DOHH2 (cell line): ENCODE measurements at regions not wholly inside any gene's neighbourhood (a gene's known extent, or its start where the extent isn't known, plus 50 kb on each side); places are given as distances from the start of the nearest gene placed in this dataset.

ENCODE experiments used
- H3F3A ChIP-seq: fragments of 200-600 bp; sonication (generic), shearing (Covaris generic); 2 replicates; pipeline ENCODE4 v1.6.0; 2016; ENCODE audit warnings: antibody characterized with exemption, mild to moderate bottlenecking; ENCODE audit not compliant: control insufficient read depth, insufficient read depth
- H3K27ac ChIP-seq: fragments of 200-600 bp; sonication (generic); 2 replicates; pipeline ENCODE4 v1.5.1; 2014; ENCODE audit warnings: low read depth, mild to moderate bottlenecking, low read length, moderate library complexity
- H3K27me3 ChIP-seq: fragments of 200-600 bp; sonication (generic); 2 replicates; pipeline ENCODE4 v1.6.1; 2014; ENCODE audit warnings: mild to moderate bottlenecking, low read length, mixed read lengths; ENCODE audit not compliant: control insufficient read depth
- H3K36me3 ChIP-seq: fragments of 200-600 bp; sonication (generic); 2 replicates; pipeline ENCODE4 v1.6.1; 2014; ENCODE audit warnings: mild to moderate bottlenecking, low read length, moderate library complexity, mixed read lengths; ENCODE audit not compliant: control insufficient read depth
- H3K4me1 ChIP-seq: fragments of 200-600 bp; sonication (generic); 2 replicates; pipeline ENCODE4 v1.6.1; 2014; ENCODE audit warnings: mild to moderate bottlenecking, low read length, mixed read lengths; ENCODE audit not compliant: control insufficient read depth
- H3K4me2 ChIP-seq: fragments of 200-600 bp; sonication (generic); 2 replicates; pipeline ENCODE4 v1.6.0; 2014; ENCODE audit warnings: mild to moderate bottlenecking, low read length, moderate library complexity
- H3K4me3 ChIP-seq: fragments of 200-600 bp; sonication (generic); 2 replicates; pipeline ENCODE4 v1.5.1; 2014; ENCODE audit warnings: mild to moderate bottlenecking, low read length, mixed read lengths
- H3K79me2 ChIP-seq: fragments of 200-600 bp; sonication (generic); 2 replicates; pipeline ENCODE4 v1.6.1; 2014; ENCODE audit warnings: mild to moderate bottlenecking, low read length, mixed read lengths; ENCODE audit not compliant: control insufficient read depth
- H3K9me2 ChIP-seq: fragments of 200-600 bp; sonication (generic); replicated peaks from 2 replicates; pipeline ENCODE4 v1.6.1; 2014; ENCODE audit warnings: mild to moderate bottlenecking, low read length, mixed read lengths; ENCODE audit not compliant: control insufficient read depth
- H3K9me3 ChIP-seq: fragments of 200-600 bp; sonication (generic); 2 replicates; pipeline ENCODE4 v1.6.1; 2014; ENCODE audit warnings: antibody characterized with exemption, low read length, mixed read lengths; ENCODE audit not compliant: control insufficient read depth, insufficient read depth
- H4K20me1 ChIP-seq: fragments of 200-600 bp; sonication (generic); 2 replicates; pipeline ENCODE4 v1.6.0; 2014; ENCODE audit warnings: low read depth, mild to moderate bottlenecking, antibody characterized with exemption, low read length, moderate library complexity; ENCODE audit not compliant: control insufficient read depth, insufficient read depth
- CTCF ChIP-seq: fragments of 200-600 bp; sonication (generic); IDR thresholded peaks from one replicate; pipeline ENCODE4 v1.5.1; 2014; ENCODE audit warnings: antibody characterized with exemption, mild to moderate bottlenecking, low read depth, low read length; ENCODE audit not compliant: poor library complexity, severe bottlenecking
- EZH2phosphoT487 ChIP-seq: fragments of 200-600 bp; sonication (generic); IDR thresholded peaks from 2 replicates; pipeline ENCODE4 v1.6.1; 2017; ENCODE audit warnings: borderline replicate concordance, mild to moderate bottlenecking, antibody characterized with exemption, low read length, moderate library complexity, mixed read lengths

DNA sequence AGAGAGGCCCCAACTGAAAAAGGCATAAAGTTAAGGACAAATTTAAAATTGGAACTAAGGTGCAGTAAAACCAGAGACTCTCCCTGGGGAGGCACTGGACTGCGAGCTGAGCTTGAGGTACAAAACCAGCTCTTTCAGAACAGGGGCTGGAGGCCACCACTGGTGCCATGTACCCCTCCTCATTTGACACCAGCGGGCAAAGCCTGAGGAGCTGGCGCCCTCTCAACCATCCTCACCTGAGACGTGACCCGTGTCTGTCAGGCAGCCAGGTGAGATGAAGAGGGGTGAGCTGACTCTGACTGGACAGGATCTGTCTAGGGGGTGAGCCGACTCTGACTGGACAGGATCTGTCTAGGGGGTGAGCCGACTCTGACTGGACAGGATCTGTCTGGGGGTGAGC, 68.5 kb downstream of the TMEM18 start:
- no peaks in the 10 kb centered on the region for H3K4me1 ChIP-seq
- no peaks in the 10 kb centered on the region for H3K9me2 ChIP-seq
- H3K36me3 ChIP-seq, result no peaks in the 10 kb centered on the region

DNA sequence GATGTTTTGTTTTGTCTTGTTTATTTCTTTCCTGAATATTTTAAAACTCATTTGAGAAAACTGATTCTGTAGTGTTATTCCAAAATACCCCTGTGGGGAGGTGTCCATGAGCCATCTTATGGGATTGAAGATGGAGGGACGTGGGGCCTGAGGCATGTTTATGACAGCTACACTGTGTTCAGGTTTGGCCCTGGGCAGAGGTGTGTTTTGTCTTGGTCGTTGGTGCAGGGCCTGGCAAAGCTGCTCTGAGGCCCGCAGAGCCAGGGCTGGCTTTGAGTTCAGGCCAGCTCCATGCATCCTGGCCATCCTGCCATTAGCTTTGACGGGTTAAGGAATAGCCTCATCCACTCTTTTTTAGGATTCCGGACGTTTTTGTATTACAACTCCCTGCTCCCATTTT, 68.9 kb downstream of the TMEM18 start:
- Histone ChIP-seq H3K4me2 (no peak overlapping the region), H3F3A (no peaks in the 10 kb centered on the region), H3K36me3 (no peaks in the 10 kb centered on the region), H3K4me1 (no peaks in the 10 kb centered on the region), H4K20me1 (no peaks in the 10 kb centered on the region), H3K27me3 (no peaks in the 10 kb centered on the region), H3K27ac (no peak overlapping the region), H3K9me2 (no peaks in the 10 kb centered on the region), H3K4me3 (no peak overlapping the region), H3K9me3 (peaks cover 7% of the 10 kb centered on the region; the same call in 1 of the 2 replicates), H3K79me2 (no peaks in the 10 kb centered on the region)
- TF ChIP-seq CTCF, result no peak
- TF ChIP-seq EZH2phosphoT487, result no peak

More for the DNA sequence above, 68.5 kb downstream of the TMEM18 start:
- Histone ChIP-seq H3K9me3 (peaks cover 7% of the 10 kb centered on the region; the same call in 1 of the 2 replicates), H3F3A (no peaks in the 10 kb centered on the region), H4K20me1 (no peaks in the 10 kb centered on the region), H3K4me2 (no peak overlapping the region), H3K27ac (no peak overlapping the region), H3K4me3 (no peak overlapping the region), H3K79me2 (no peaks in the 10 kb centered on the region), H3K27me3 (no peaks in the 10 kb centered on the region)
- no peak for TF ChIP-seq EZH2phosphoT487
- no peak for TF ChIP-seq CTCF

DNA sequence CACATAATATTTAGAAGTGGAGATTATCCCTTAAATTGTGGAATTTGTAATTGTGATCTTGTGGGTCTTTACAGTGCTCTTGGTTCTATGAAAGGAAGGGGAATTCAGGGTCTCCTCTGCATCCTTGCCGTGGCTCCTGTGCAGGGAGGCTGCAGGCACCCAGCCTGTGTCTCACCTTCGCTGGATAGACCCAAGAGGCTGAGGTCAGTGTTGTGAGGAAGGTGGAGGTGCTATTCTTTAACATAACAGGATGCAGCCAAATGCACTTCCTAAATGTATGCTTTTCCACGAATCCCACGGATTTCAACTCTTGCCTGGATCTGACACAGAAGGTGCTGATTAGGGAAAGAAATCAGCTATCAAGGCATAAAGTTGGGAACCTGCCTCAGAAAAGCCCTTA, 69.5 kb downstream of the TMEM18 start:
- no peak for TF ChIP-seq CTCF
- TF ChIP-seq EZH2phosphoT487, result no peak
- peaks cover 7% of the 10 kb centered on the region; the same call in 1 of the 2 replicates for H3K9me3 ChIP-seq
- H3K9me2 ChIP-seq, result no peaks in the 10 kb centered on the region
- H3K4me3 ChIP-seq, result no peak overlapping the region
- H3F3A ChIP-seq, result no peaks in the 10 kb centered on the region
- H3K79me2 ChIP-seq, result no peaks in the 10 kb centered on the region
- H3K4me1 ChIP-seq, result no peaks in the 10 kb centered on the region
- no peaks in the 10 kb centered on the region for H3K27me3 ChIP-seq
- no peaks in the 10 kb centered on the region for H3K36me3 ChIP-seq
- no peak overlapping the region for H3K27ac ChIP-seq
- no peaks in the 10 kb centered on the region for H4K20me1 ChIP-seq
- no peak overlapping the region for H3K4me2 ChIP-seq

GRCh38 chr2:607172-607571, 70.0 kb downstream of the TMEM18 start:
- Histone ChIP-seq H3K4me1 (no peaks in the 10 kb centered on the region), H3K4me2 (no peak overlapping the region), H3K4me3 (no peak overlapping the region), H3F3A (no peaks in the 10 kb centered on the region), H3K27ac (no peak overlapping the region), H3K36me3 (no peaks in the 10 kb centered on the region), H3K9me2 (no peaks in the 10 kb centered on the region), H3K79me2 (no peaks in the 10 kb centered on the region), H4K20me1 (no peaks in the 10 kb centered on the region), H3K27me3 (no peaks in the 10 kb centered on the region), H3K9me3 (peaks cover 7% of the 10 kb centered on the region; the same call in 1 of the 2 replicates)
- no peak for TF ChIP-seq CTCF
- no peak for TF ChIP-seq EZH2phosphoT487
